Fibroblast of skin of scalp (primary cell): ENCODE measurements at regions not wholly inside any gene's neighbourhood (a gene's known extent, or its start where the extent isn't known, plus 50 kb on each side); places are given as distances from the start of the nearest gene placed in this dataset.
A peak's percentile ranks its signal among the peaks of the same experiment; 100 is the strongest.
"Not testable (repeated sequence)": the region's sequence is repeated elsewhere in the genome, so short reads cannot be mapped to it uniquely, and the experiment has no call there.

Experiments used
- DNase-seq: peaks from one replicate; pipeline ENCODE4 v3.0.0-alpha.2; 2013

- no peak for DNase-seq
These were observed 420.3 kb upstream of the PDZRN3 start for GRCh38 chr3:74045000-74045399.

GRCh38 chr3:74041068-74041675 is 416.4 kb upstream of the PDZRN3 start:
- no peak for DNase-seq

GRCh38 chr3:74039105-74039504 is 414.4 kb upstream of the PDZRN3 start:
- DNase-seq = no peak

GRCh38 chr3:74036568-74036967 is 411.8 kb upstream of the PDZRN3 start:
- no peak for DNase-seq

GRCh38 chr3:74036102-74036501 is 411.4 kb upstream of the PDZRN3 start:
- DNase-seq = no peak

GRCh38 chr3:74033806-74034205 is 409.1 kb upstream of the PDZRN3 start:
- no peak for DNase-seq

GRCh38 chr3:74033381-74033780 is 408.6 kb upstream of the PDZRN3 start:
- no peak for DNase-seq

GRCh38 chr3:74027121-74027520 is 402.4 kb upstream of the PDZRN3 start:
- DNase-seq = no peak

GRCh38 chr3:74023395-74023794 is 398.7 kb upstream of the PDZRN3 start:
- DNase-seq = no peak

GRCh38 chr3:74021449-74021848 is 396.7 kb upstream of the PDZRN3 start:
- DNase-seq = no peak

- no peak for DNase-seq
These were observed 385.5 kb upstream of the PDZRN3 start for GRCh38 chr3:74009961-74010844.

- DNase-seq = no peak
These were observed 379.6 kb upstream of the PDZRN3 start for GRCh38 chr3:74004386-74004785.

- DNase-seq = no peak
These were observed 379.0 kb upstream of the PDZRN3 start for GRCh38 chr3:74003734-74004133.

- peak; percentile 37 for DNase-seq
These were observed 376.7 kb upstream of the PDZRN3 start for GRCh38 chr3:74001436-74001835.

GRCh38 chr3:74000725-74001124 is 376.0 kb upstream of the PDZRN3 start:
- peak; percentile 81 for DNase-seq

- DNase-seq = peak; percentile 12
These were observed 374.8 kb upstream of the PDZRN3 start for GRCh38 chr3:73999501-73999900.

- not testable (repeated sequence) for DNase-seq
These were observed 365.9 kb upstream of the PDZRN3 start for GRCh38 chr3:73990691-73991090.

GRCh38 chr3:73966733-73967132 is 342.0 kb upstream of the PDZRN3 start:
- peak; percentile 17 for DNase-seq

GRCh38 chr3:73964818-73965217 is 340.1 kb upstream of the PDZRN3 start:
- no peak for DNase-seq

GRCh38 chr3:73955494-73956070 is 330.8 kb upstream of the PDZRN3 start:
- no peak for DNase-seq

GRCh38 chr3:73954506-73954905 is 329.8 kb upstream of the PDZRN3 start:
- DNase-seq = no peak

- DNase-seq = no peak
These were observed 328.0 kb upstream of the PDZRN3 start for GRCh38 chr3:73952781-73953180.

- DNase-seq = no peak
These were observed 326.3 kb upstream of the PDZRN3 start for GRCh38 chr3:73950865-73951558.
